Activated T-cell treated with anti-CD3 and anti-CD28 coated beads for 48 hours (primary cell): ENCODE measurements at regions not wholly inside any gene's neighbourhood (a gene's known extent, or its start where the extent isn't known, plus 50 kb on each side); places are given as distances from the start of the nearest gene placed in this dataset.
"Not testable (repeated sequence)": the region's sequence is repeated elsewhere in the genome, so short reads cannot be mapped to it uniquely, and the experiment has no call there.

Experiments used
- DNase-seq: peaks from one replicate; pipeline ENCODE4 v3.0.0-alpha.2; 2020; ENCODE audit warnings: low read depth

DNA sequence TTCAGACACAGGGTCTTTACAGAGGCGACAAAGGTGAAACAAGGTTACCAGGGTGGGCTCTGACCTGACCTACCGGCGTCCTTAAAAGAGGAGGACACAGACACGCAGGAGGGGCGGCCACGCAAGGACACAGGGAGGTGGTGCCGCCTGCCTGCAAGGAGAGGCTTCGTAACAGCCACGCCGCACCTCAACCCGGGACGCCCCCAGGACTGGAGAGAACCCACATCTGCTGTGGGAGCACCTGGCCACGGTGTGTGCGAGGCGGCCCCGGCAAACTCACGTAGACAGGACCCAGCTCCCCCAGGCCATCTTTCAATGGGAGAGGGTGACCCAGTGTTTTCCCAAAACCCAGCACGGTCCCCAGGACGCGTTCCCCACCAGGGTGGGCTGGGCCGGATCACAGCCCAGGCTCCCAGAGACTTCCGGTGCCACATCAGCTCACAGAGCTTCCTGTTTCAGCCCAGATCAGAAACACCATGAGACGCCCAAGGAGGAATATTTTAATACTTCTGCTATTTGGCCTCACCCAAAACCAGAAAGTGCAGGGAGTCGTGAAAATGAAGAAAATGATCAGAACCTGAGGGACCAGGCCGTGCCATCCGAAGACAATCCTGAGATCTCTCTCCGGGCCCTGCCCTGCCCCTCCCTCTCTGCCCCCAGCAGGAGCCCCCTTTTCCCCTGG lies 5417.4 kb upstream of the TPTE start:
- DNase-seq: not testable (repeated sequence)

- not testable (repeated sequence) for DNase-seq
Measured at GRCh38 chr21:5104562-5104928, 5416.8 kb upstream of the TPTE start.

- DNase-seq: peak; percentile 54
Measured at GRCh38 chr21:5105939-5106708, 5415.3 kb upstream of the TPTE start.

GRCh38 chr21:5106767-5107464 lies 5414.5 kb upstream of the TPTE start:
- not testable (repeated sequence) for DNase-seq

GRCh38 chr21:5107637-5108036 lies 5413.7 kb upstream of the TPTE start:
- not testable (repeated sequence) for DNase-seq

DNA sequence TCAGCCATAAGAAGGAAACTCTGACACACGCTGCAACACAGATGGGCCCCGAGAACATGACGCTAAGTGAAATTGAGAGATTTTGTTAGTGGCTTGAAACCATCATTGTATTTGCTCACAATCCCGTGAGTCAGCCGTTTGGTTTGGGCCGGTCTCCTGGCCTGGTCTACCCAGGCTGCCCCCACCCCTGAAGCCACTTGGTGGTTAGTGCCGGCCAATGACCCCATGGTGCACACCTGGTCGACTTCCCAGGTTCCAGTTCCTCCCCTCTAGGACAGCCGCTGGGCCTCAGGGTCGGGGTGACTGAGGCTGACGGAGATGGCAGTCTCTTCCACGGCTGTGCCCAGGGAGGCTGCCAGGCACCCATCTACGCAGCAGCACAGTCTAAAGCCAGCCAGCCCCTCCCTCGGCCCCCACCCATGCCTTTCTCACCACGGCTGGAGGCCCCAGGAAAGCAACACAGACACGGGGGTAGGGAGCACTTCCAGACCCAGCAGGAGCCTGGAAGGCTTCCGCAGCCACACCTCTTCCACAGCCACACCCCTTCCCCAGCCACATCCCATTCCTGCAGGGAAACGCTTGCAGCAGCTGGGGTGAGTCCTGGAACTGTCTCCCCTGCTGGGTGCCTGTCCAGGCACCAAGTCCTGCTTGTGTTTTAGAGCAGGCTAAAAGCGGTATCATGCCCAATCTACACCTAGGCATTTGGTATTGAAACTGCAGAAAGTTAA lies 5413.2 kb upstream of the TPTE start:
- DNase-seq: not testable (repeated sequence)

- not testable (repeated sequence) for DNase-seq
Measured at GRCh38 chr21:5111197-5111596, 5410.2 kb upstream of the TPTE start.

GRCh38 chr21:5113092-5113491 lies 5408.3 kb upstream of the TPTE start:
- DNase-seq: not testable (repeated sequence)

- not testable (repeated sequence) for DNase-seq
Measured at GRCh38 chr21:5114468-5114867, 5406.9 kb upstream of the TPTE start.

- not testable (repeated sequence) for DNase-seq
Measured at GRCh38 chr21:5114893-5115645, 5406.3 kb upstream of the TPTE start.

- not testable (repeated sequence) for DNase-seq
Measured at GRCh38 chr21:5115646-5116343, 5405.6 kb upstream of the TPTE start.

DNA sequence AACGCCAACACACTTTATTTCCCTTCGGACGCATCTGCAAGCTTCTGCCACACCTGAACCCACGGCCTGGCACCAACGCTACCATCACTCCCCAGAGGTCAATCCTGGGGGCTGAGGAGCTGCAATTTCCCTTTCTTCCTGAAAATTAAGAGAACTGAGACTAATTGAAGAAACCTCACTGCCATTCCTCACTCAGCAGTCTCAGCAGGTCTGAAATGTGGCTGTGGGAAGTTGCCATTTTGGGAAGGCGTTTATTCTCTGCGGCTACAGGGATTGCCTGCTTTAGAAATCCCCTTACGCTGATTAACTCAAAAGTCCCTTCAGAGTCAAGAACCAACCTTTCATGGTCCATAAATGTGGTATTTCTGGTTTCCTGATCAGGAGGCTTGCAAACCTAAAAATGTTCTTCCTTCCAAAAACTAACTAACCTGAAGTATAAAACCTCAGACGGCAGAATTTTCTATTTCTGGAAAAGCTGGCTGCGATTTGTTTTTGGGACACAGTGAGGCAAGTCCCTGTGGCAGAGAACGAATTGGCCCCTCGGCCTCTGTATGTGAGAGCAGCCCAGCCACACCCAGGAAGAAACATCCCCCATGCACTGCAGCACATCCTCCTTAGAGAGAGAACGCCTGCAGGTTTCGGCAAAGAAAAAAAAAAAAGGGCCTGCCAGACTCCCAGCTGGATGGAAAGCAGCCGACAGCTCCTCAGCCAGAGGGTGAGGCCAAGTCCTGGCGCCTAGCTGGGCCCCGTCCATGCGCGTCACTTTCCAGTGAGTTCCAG lies 5404.8 kb upstream of the TPTE start:
- not testable (repeated sequence) for DNase-seq

GRCh38 chr21:5117135-5117534 lies 5404.2 kb upstream of the TPTE start:
- not testable (repeated sequence) for DNase-seq

- not testable (repeated sequence) for DNase-seq
Measured at GRCh38 chr21:5117666-5118295, 5403.6 kb upstream of the TPTE start.

DNA sequence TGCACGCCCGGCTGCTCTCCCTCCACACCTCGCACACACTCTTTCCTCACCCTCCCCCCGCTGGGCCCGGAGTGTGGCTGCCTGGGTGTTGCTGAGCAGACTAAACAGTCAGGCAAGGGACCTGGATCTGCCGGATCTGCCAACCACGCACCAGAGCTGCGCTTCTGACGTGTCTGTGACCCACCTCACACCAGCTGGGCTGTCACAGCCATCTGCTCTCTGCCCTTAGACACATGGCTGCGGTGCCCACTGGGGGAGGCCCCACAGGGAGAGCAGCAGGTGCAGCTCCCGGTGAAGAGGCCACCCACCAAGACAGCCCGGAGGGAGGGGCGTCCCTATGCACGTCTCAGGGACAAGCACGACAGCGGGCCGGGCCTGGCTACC lies 5403.1 kb upstream of the TPTE start:
- DNase-seq: peak; percentile 35

GRCh38 chr21:5119179-5119578 lies 5402.2 kb upstream of the TPTE start:
- not testable (repeated sequence) for DNase-seq

DNA sequence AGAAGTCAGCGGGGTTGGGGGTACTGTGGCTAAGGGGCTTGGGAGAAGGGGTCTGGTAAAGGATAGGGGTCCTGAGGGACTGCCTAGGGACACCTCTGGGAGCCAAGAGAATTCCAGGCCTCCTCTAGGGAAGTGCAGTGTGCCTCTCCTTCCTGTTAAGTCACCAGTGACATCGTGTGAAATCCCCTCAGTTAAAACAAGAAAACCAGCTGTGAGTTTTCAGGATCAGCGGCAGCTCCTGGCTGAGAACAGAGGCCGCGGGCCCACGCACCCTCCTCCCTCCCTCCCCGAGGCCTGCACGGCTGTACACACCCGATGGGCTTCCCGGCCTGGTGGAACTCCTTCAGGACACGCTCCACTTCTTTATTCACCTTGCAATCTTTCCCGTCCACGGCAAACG lies 5400.0 kb upstream of the TPTE start:
- not testable (repeated sequence) for DNase-seq

DNA sequence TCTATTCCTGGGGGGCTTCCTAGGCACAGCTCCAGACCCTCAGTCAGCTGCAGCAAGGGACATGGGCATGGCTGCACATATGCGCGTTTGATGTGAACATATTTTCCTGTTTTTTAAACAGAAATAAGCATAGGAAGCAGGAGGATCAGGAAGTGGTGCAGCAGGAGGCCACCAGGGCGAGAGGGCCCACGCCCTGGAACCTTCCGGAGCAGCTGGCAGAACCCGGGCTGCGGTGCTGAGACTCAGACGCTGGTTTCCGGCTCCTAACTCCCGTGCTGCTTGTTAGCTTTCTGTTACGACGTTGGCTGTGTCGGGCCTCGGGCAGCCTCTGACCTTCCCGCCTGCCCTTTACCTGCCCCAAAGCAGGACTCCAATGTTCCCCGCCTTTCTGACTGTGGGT lies 5399.5 kb upstream of the TPTE start:
- DNase-seq: not testable (repeated sequence)

- peak; percentile 70 for DNase-seq
Measured at GRCh38 chr21:5123655-5124054, 5397.7 kb upstream of the TPTE start.
